AG04450 (cell line): ENCODE measurements at regions not wholly inside any gene's neighbourhood (a gene's known extent, or its start where the extent isn't known, plus 50 kb on each side); places are given as distances from the start of the nearest gene placed in this dataset.

Source experiments
- CTCF ChIA-PET: fragments of 300-600, 350-600 bp; formaldehyde crosslinking; extraction: SDS; loops from one replicate; lab custom pipeline; 2022; ENCODE audit warnings: antibody characterized with exemption, inconsistent platforms; lab: Charles Lee
- POLR2A ChIA-PET: fragments of 350-600 bp; formaldehyde crosslinking; extraction: SDS; loops from one replicate; lab custom pipeline; 2021; ENCODE audit warnings: antibody characterized with exemption, inconsistent platforms; lab: Yijun Ruan, JAX
- DNase-seq: peaks from one replicate; pipeline ENCODE4 v3.0.0-alpha.2; 2011; ENCODE audit warnings: low read depth, low spot score
- H3K27ac ChIP-seq: one replicate; pipeline ENCODE4 v1.5.1; 2012; ENCODE audit warnings: low read depth, low read length, control low read depth
- H3K27me3 ChIP-seq: one replicate; pipeline ENCODE4 v1.6.0; 2012; ENCODE audit warnings: low read length; ENCODE audit not compliant: control insufficient read depth, insufficient read depth
- H3K4me3 ChIP-seq: 2 replicates; pipeline ENCODE4 v1.5.1; 2011; ENCODE audit warnings: mild to moderate bottlenecking, low read depth, low read length, control low read depth
- H3K9me3 ChIP-seq: 2 replicates; pipeline ENCODE4 v1.5.1; 2012; ENCODE audit warnings: low read length; ENCODE audit not compliant: control insufficient read depth, insufficient read depth
- CTCF ChIP-seq: IDR thresholded peaks from 2 replicates; pipeline ENCODE4 v1.5.1; 2011; ENCODE audit warnings: low read depth, low read length, control low read depth, inconsistent platforms

- Histone ChIP-seq H3K4me3 (no peak overlapping the region), H3K27me3 (no peaks in the 10 kb centered on the region), H3K9me3 (peaks cover 8% of the 10 kb centered on the region), H3K27ac (no peak overlapping the region)
- POLR2A ChIA-PET = no interaction called here
- no peak for DNase-seq
- CTCF ChIA-PET = no interaction called here
- TF ChIP-seq CTCF = no peak
These were observed 86.3 kb upstream of the TOX3 start for GRCh38 chr16:52633230-52633629.

- DNase-seq = no peak
- no peak overlapping the region for H3K27ac ChIP-seq
- H3K4me3 ChIP-seq = no peak overlapping the region
- POLR2A ChIA-PET = no interaction called here
- no peaks in the 10 kb centered on the region for H3K27me3 ChIP-seq
- CTCF ChIA-PET = no interaction called here
- no peak for TF ChIP-seq CTCF
- peaks cover 8% of the 10 kb centered on the region for H3K9me3 ChIP-seq
These were observed 84.8 kb upstream of the TOX3 start for GRCh38 chr16:52631711-52632110.

GRCh38 chr16:52630711-52631110 is 83.8 kb upstream of the TOX3 start:
- DNase-seq = no peak
- POLR2A ChIA-PET = no interaction called here
- no peaks in the 10 kb centered on the region for H3K27me3 ChIP-seq
- TF ChIP-seq CTCF = no peak
- no peak overlapping the region for H3K4me3 ChIP-seq
- H3K9me3 ChIP-seq = peaks cover 8% of the 10 kb centered on the region
- CTCF ChIA-PET = no interaction called here
- H3K27ac ChIP-seq = no peak overlapping the region

- no peak overlapping the region for H3K4me3 ChIP-seq
- ChIA-PET POLR2A (no interaction called here), CTCF (no interaction called here)
- no peaks in the 10 kb centered on the region for H3K27me3 ChIP-seq
- no peak overlapping the region for H3K27ac ChIP-seq
- no peak for DNase-seq
- TF ChIP-seq CTCF = no peak
- peaks cover 8% of the 10 kb centered on the region for H3K9me3 ChIP-seq
These were observed 82.4 kb upstream of the TOX3 start for GRCh38 chr16:52629296-52629695.

GRCh38 chr16:52624891-52625290 is 77.9 kb upstream of the TOX3 start:
- CTCF ChIA-PET = interaction anchor here (0.7 kb wide), 1 partner anchor 72 kb away, joined by 3 read pairs; no protein-coding TSS in a partner anchor
- Histone ChIP-seq H3K27me3 (no peaks in the 10 kb centered on the region), H3K27ac (no peak overlapping the region), H3K4me3 (no peak overlapping the region), H3K9me3 (peaks cover 9% of the 10 kb centered on the region)
- no peak for DNase-seq
- POLR2A ChIA-PET = no interaction called here
- no peak for TF ChIP-seq CTCF
